SK-N-SH treated with all-trans-retinoic acid at 6 μM for 48 hours (cell line): ENCODE measurements at regions not wholly inside any gene's neighbourhood (a gene's known extent, or its start where the extent isn't known, plus 50 kb on each side); places are given as distances from the start of the nearest gene placed in this dataset.

Source experiments
- ATAC-seq: fragments of 200-7000 bp; cut with Tn5 transposase; 3 replicates; pipeline ENCODE4 v1.9.1; 2020; ENCODE audit warnings: mild to moderate bottlenecking, moderate library complexity
- ARNTL ChIP-seq: fragments of 450-650 bp; formaldehyde crosslinking; IDR thresholded peaks from 2 replicates; pipeline ENCODE4 v1.5.0; 2020; ENCODE audit warnings: low read depth, mild to moderate bottlenecking, moderate library complexity, borderline replicate concordance
- BACH2 ChIP-seq: fragments of 250-450 bp; sonication (Bioruptor Pico); IDR thresholded peaks from 2 replicates; pipeline ENCODE4 v1.9.0; 2021; ENCODE audit warnings: mild to moderate bottlenecking, borderline replicate concordance
- CSDC2 ChIP-seq: fragments of 250-450 bp; sonication (Bioruptor Pico); IDR thresholded peaks from 2 replicates; pipeline ENCODE4 v1.5.0; 2020; ENCODE audit warnings: mild to moderate bottlenecking, moderate library complexity
- ESRRG ChIP-seq: fragments of 250-450 bp; sonication (Bioruptor Pico); IDR thresholded peaks from 2 replicates; pipeline ENCODE4 v1.6.1; 2021; ENCODE audit warnings: mild to moderate bottlenecking
- ISL1 ChIP-seq: fragments of 250-450 bp; sonication (Bioruptor Pico); IDR thresholded peaks from 2 replicates; pipeline ENCODE4 v2.1.2; 2022; ENCODE audit warnings: mild to moderate bottlenecking, moderate library complexity
- OSR1 ChIP-seq: fragments of 250-450 bp; sonication (Bioruptor Pico); IDR thresholded peaks from 2 replicates; pipeline ENCODE4 v1.8.0; 2022; ENCODE audit warnings: moderate library complexity, mild to moderate bottlenecking, inconsistent platforms
- PPARA ChIP-seq: fragments of 250-450 bp; sonication (Bioruptor Pico); IDR thresholded peaks from 2 replicates; pipeline ENCODE4 v1.5.0; 2020; ENCODE audit warnings: mild to moderate bottlenecking, borderline replicate concordance
- RARB ChIP-seq: fragments of 250-450 bp; sonication (Bioruptor Pico); IDR thresholded peaks from 2 replicates; pipeline ENCODE4 v1.8.0; 2021; ENCODE audit warnings: mild to moderate bottlenecking, moderate library complexity
- SNAI2 ChIP-seq: fragments of 250-450 bp; sonication (Bioruptor Pico); IDR thresholded peaks from 2 replicates; pipeline ENCODE4 v1.5.0; 2020; ENCODE audit warnings: mild to moderate bottlenecking, moderate library complexity
- TCF4 ChIP-seq: fragments of 250-450 bp; sonication (Bioruptor Pico); IDR thresholded peaks from 2 replicates; pipeline ENCODE4 v1.8.0; 2021; ENCODE audit warnings: mild to moderate bottlenecking, moderate library complexity, borderline replicate concordance
- TOX ChIP-seq: fragments of 250-450 bp; sonication (Bioruptor Pico); IDR thresholded peaks from 2 replicates; pipeline ENCODE4 v1.8.0; 2021; ENCODE audit warnings: mild to moderate bottlenecking, moderate library complexity, borderline replicate concordance
- ZC3H10 ChIP-seq: fragments of 250-450 bp; sonication (Bioruptor Pico); IDR thresholded peaks from 2 replicates; pipeline ENCODE4 v1.5.1; 2021; ENCODE audit warnings: mild to moderate bottlenecking, moderate library complexity
- ZFP3 ChIP-seq: fragments of 250-450 bp; sonication (Bioruptor Pico); IDR thresholded peaks from 2 replicates; pipeline ENCODE4 v1.5.0; 2020; ENCODE audit warnings: mild to moderate bottlenecking, moderate library complexity
- ZNF70 ChIP-seq: fragments of 450-650 bp; formaldehyde crosslinking; IDR thresholded peaks from 2 replicates; pipeline ENCODE4 v1.5.0; 2020; ENCODE audit warnings: mild to moderate bottlenecking, moderate library complexity
- TF ChIP-seq, protein P1 (sequence below): fragments of 250-450 bp; sonication (Bioruptor Pico); IDR thresholded peaks from 2 replicates; pipeline ENCODE4 v1.8.0; 2020; ENCODE audit warnings: mild to moderate bottlenecking, moderate library complexity, borderline replicate concordance
- TF ChIP-seq, protein P2 (sequence below): fragments of 250-450 bp; sonication (Bioruptor Pico); IDR thresholded peaks from 2 replicates; pipeline ENCODE4 v1.5.0; 2020; ENCODE audit warnings: mild to moderate bottlenecking, moderate library complexity
- TF ChIP-seq, protein P3 (sequence below): fragments of 250-450 bp; sonication (Bioruptor Pico); IDR thresholded peaks from 2 replicates; pipeline ENCODE4 v1.5.1; 2021; ENCODE audit warnings: mild to moderate bottlenecking, moderate library complexity
- TF ChIP-seq, protein P4 (sequence below): fragments of 250-450 bp; sonication (Bioruptor Pico); IDR thresholded peaks from 2 replicates; pipeline ENCODE4 v1.5.1; 2020; ENCODE audit warnings: low read depth, mild to moderate bottlenecking, moderate library complexity

DNA sequence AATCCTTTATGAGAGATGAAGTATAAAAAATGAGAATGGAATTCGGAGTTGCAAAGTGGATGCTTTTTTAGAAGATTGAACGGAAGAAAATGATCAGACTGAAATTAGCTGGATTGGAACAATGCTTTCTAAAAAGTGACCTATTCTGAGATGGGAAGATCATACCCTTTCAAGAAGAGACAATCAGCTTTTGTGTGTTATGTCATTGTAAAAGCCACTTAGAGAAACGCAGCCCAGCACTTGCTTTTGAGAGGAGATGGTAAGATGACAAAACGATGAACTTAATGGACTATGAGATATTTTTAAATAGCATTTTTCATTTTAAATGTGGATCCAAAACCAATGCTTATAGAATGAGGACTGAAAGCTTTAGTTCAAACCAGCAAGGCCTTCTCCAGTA is 871.4 kb upstream of the KLHL29 start:
- ATAC-seq = no peak
- TF ChIP-seq, protein P1, sequence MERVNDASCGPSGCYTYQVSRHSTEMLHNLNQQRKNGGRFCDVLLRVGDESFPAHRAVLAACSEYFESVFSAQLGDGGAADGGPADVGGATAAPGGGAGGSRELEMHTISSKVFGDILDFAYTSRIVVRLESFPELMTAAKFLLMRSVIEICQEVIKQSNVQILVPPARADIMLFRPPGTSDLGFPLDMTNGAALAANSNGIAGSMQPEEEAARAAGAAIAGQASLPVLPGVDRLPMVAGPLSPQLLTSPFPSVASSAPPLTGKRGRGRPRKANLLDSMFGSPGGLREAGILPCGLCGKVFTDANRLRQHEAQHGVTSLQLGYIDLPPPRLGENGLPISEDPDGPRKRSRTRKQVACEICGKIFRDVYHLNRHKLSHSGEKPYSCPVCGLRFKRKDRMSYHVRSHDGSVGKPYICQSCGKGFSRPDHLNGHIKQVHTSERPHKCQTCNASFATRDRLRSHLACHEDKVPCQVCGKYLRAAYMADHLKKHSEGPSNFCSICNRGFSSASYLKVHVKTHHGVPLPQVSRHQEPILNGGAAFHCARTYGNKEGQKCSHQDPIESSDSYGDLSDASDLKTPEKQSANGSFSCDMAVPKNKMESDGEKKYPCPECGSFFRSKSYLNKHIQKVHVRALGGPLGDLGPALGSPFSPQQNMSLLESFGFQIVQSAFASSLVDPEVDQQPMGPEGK (CRISPR knock-in tag) = no peak
- TF ChIP-seq CSDC2 (CRISPR knock-in tag) (no peak), PPARA (CRISPR knock-in tag) (no peak), ISL1 (CRISPR knock-in tag) (no peak), SNAI2 (CRISPR knock-in tag) (no peak), RARB (no peak), ZFP3 (CRISPR knock-in tag) (no peak)
- TF ChIP-seq, protein P2, sequence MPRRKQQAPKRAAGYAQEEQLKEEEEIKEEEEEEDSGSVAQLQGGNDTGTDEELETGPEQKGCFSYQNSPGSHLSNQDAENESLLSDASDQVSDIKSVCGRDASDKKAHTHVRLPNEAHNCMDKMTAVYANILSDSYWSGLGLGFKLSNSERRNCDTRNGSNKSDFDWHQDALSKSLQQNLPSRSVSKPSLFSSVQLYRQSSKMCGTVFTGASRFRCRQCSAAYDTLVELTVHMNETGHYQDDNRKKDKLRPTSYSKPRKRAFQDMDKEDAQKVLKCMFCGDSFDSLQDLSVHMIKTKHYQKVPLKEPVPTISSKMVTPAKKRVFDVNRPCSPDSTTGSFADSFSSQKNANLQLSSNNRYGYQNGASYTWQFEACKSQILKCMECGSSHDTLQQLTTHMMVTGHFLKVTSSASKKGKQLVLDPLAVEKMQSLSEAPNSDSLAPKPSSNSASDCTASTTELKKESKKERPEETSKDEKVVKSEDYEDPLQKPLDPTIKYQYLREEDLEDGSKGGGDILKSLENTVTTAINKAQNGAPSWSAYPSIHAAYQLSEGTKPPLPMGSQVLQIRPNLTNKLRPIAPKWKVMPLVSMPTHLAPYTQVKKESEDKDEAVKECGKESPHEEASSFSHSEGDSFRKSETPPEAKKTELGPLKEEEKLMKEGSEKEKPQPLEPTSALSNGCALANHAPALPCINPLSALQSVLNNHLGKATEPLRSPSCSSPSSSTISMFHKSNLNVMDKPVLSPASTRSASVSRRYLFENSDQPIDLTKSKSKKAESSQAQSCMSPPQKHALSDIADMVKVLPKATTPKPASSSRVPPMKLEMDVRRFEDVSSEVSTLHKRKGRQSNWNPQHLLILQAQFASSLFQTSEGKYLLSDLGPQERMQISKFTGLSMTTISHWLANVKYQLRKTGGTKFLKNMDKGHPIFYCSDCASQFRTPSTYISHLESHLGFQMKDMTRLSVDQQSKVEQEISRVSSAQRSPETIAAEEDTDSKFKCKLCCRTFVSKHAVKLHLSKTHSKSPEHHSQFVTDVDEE (CRISPR knock-in tag) = no peak
- TF ChIP-seq, protein P3, sequence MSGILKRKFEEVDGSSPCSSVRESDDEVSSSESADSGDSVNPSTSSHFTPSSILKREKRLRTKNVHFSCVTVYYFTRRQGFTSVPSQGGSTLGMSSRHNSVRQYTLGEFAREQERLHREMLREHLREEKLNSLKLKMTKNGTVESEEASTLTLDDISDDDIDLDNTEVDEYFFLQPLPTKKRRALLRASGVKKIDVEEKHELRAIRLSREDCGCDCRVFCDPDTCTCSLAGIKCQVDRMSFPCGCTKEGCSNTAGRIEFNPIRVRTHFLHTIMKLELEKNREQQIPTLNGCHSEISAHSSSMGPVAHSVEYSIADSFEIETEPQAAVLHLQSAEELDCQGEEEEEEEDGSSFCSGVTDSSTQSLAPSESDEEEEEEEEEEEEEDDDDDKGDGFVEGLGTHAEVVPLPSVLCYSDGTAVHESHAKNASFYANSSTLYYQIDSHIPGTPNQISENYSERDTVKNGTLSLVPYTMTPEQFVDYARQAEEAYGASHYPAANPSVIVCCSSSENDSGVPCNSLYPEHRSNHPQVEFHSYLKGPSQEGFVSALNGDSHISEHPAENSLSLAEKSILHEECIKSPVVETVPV (CRISPR knock-in tag) = no peak

DNA sequence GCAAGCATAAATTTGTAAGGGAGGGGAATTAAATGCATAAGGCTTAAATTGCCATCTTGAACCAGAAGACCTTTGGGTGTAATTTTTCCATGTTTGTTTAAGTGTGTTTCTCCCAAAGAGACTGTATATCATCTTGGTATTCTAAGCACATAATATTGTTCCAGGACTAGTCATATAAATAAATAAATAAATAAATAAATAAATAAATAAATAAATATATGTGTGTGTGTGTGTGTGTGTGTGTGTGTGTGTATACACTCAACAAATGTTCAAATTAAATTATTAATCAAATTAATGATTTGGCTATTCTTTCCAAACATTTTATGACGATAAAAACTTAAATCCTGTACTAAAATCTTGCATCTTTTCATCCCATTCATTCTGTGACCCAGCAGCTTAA is 867.8 kb upstream of the KLHL29 start:
- no peak for TF ChIP-seq ISL1 (CRISPR knock-in tag)
- no peak for ATAC-seq

DNA sequence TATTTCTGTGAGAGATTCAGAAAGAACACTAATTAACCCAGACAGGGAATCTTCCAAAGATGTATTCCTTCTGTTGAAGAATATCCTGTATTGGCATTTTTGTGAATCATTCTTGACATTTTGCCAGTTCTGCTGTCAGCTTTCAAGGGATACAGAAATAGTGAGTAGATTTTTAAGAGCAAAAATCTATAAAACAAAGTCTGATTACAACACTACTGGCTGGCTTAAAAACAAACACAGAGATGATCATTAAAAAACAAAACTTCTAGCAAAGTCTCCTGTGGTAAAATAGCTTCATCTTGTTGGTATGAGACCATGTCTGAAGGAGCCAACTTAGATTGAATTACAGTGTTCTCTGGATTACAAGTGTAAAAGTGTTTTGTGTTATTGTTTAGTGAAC is 866.3 kb upstream of the KLHL29 start:
- ATAC-seq = no peak
- TF ChIP-seq ZC3H10 (CRISPR knock-in tag) = no peak
- no peak for TF ChIP-seq OSR1 (CRISPR knock-in tag)

DNA sequence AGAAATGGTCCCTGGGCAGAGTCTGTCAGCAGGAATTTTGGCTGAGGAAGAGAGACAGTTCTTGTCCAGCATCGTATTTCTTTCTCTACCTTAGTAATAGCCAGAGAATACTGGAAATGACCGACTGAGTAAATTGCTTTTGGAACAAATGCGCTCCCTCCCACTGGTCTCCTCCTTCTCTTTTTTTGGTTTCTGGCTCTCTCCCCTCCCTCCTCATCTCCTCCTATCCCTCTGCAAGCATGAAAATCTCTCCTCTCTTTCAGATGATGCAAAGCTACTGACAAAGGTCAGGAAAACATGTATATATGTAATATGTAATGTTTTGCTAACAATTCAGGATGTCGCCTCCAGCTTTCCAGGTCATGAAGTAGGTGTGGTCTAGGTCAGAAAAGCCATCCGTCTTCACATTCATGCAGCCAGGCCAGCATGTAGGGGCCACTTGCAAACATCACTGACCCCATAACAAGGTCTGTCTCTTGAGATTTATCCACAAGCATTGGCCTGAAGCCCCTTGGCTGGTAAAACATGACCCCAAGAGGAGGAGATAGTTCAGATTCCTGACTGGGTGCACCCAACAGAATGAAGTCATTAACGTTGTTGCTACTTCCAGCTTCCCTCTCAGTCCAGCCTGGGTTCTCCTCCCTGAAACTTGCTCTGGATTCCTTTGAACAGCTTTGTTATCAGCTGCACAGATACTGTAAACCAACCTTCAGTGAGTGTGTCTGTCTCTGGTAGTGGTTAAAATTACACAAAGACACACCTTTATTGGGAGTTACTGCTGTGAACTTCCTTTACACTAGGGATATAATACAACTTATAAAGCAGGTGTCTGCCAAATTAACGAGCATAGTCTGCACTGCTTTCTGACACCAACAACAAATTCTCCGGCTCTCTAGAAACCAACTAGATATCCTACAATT is 864.4 kb upstream of the KLHL29 start:
- TF ChIP-seq BACH2 (CRISPR knock-in tag) (no peak), ARNTL (CRISPR knock-in tag) (no peak), ESRRG (CRISPR knock-in tag) (no peak), ZC3H10 (CRISPR knock-in tag) (no peak), PPARA (CRISPR knock-in tag) (no peak), SNAI2 (CRISPR knock-in tag) (no peak), CSDC2 (CRISPR knock-in tag) (no peak), TOX (no peak), ISL1 (CRISPR knock-in tag) (no peak), ZNF70 (CRISPR knock-in tag) (no peak), TCF4 (no peak), RARB (no peak)
- TF ChIP-seq, protein P3 (CRISPR knock-in tag) = no peak
- TF ChIP-seq, protein P4, sequence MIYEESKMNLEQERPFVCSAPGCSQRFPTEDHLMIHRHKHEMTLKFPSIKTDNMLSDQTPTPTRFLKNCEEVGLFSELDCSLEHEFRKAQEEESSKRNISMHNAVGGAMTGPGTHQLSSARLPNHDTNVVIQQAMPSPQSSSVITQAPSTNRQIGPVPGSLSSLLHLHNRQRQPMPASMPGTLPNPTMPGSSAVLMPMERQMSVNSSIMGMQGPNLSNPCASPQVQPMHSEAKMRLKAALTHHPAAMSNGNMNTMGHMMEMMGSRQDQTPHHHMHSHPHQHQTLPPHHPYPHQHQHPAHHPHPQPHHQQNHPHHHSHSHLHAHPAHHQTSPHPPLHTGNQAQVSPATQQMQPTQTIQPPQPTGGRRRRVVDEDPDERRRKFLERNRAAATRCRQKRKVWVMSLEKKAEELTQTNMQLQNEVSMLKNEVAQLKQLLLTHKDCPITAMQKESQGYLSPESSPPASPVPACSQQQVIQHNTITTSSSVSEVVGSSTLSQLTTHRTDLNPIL (CRISPR knock-in tag) = no peak
- TF ChIP-seq, protein P1 (CRISPR knock-in tag) = no peak
- TF ChIP-seq, all 23 proteins: peak for 0
- ATAC-seq = no peak
